Pulmonary artery endothelial cell (primary cell): ENCODE measurements at regions not wholly inside any gene's neighbourhood (a gene's known extent, or its start where the extent isn't known, plus 50 kb on each side); places are given as distances from the start of the nearest gene placed in this dataset.

Experiments
- DNase-seq: peaks from one replicate; pipeline ENCODE4 v3.0.0-alpha.2; 2011; ENCODE audit warnings: low read depth, low spot score

DNA sequence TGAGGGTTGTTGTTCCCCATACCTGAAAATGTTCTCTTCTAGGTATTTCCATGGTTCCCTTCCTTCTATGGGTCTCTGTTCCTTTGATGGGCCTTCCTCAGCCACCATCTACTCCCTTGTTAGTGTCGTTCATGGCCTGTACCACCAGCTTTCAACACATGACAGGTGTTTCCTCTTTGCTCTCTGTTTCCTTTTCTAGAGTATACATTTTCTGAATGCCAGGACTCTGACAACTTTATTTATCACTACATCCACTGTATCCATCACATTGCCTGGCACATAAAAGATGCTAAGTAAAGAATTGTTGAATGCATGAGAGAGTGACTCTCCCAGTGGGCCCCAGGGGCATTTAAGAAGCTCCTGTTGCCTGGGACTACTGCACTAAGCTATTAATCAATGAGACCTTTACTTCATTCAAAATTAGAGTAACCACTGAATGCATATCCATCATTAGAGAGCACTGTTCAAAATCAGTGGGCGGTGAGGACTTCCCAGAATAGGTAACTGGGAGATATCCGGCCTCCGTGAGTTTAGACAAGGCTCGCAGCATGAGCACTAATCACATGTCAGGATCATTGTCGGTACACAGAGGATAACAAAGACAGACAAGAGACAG lies 255.0 kb downstream of the CBLN1 start:
- no peak for DNase-seq

DNA sequence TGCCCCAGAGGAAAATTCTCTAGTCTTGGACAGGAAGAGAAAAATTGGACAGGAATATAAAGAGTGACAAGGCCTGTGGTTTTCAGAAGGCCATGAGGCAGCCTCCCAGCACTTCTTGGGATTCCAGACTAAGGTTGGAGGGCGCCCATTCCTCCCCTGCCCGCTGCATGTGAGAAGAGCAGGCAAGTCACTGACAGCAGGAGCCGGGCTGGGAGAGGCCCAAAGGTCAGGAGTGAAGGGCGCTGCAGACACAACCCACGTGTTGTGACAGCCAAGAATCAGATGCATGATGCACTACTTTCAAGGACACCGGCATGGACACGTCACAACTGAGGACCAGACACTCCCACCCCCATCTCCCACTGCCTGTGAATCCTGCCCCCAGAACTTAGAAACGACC lies 256.7 kb downstream of the CBLN1 start:
- DNase-seq: no peak

DNA sequence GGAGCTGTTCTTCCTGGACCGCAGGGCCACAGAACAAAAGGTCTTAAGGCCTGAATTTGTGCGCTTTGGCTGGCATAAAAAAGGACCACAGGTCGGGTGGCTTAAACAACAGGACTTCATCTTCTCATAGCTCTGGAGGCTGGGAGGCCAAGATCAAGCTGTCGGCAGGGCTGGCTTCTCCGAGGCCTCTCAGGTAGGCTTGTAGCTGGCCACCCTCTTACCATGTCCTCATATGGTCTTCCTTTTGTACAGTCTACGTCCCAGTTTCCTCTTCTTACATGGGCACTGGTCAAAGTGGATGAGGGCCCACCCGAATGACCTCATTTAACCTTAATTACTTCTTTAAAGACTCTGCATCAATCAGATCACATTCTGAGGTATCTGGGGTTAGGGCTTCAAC lies 257.6 kb downstream of the CBLN1 start:
- DNase-seq: no peak

DNA sequence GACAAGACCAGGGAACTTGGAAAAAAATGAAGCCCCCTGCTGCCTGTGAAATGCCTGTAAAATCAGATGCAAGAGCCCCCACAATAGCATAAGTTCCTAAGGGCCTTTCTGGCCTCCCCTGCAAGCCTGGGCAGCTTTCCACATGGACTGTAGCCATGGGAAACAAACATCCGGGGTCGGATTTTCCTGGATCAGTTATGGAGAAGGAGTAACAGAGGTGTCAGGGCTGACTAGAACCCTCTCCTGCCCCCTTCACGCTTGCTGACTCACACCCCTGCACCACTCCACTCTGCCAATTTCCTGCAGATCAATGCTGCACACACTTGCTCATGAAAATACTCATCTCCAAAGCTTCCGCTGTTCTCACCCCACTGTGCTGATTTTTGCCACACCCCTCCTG lies 258.6 kb downstream of the CBLN1 start:
- DNase-seq: no peak

DNA sequence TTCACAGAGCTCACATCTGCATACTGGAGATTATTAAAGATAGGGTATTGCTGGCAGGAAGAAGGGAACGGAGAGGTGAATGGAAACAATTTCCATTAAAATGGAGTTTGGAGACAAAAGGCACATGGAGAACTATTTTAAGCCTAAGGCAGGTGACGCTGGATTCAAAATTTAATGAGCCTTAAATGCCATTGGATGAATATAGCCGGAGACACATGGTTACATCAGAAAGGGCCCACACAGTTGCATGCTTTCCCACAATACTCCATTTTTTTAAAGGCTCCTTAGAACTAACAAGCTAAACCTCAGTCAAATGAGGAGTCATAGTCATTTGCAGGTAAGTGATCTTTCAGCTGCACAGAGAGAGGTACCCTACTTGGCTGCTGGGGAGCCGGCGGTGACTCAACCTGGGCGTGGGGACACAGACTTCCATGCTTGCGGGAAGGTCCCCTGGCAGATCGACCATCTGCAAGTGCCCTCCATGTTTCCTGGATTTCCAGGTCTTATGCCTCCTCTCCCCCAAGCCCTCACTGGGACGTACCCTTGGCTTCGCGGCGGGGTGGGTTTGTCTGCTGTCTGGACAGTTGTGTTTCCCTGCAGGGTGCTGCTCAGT lies 259.2 kb downstream of the CBLN1 start:
- DNase-seq: no peak

DNA sequence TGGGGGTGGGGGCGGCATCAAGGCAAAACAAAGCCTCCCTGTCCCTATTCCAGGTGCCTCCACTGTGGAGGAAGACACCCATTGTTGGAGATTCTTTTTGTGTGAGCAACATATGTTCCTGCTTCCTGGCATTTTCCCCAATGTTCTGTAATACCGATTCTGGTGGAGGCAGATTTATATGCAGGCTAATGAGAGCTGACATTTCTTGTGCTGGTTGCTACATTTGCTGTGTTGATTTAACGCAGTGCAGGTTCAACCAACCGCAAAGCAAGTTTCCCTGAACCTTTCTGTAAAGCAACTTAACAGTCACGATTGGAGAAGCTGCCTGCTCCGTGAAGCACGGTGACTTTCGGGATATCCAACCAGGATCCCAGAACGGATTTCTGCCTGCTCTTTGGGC lies 260.5 kb downstream of the CBLN1 start:
- no peak for DNase-seq

DNA sequence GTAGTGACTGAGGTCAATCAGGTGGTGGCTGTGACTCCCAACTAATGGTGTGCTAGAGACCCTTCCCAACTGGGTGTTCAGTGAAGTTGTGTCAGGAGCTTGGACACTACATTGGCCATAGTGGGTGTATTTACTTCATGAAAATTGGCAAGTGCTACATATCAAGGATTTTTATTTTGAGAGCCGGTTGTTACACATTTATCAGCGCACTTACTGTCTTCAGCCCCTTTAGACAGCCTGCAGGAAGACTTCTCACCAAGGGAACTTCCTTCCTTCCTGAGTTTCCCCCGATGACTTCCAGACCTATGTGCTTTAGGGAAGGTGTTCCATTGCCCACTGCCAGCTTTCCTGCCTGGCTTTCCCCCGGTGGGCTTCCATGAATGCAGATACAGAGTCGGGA lies 261.2 kb downstream of the CBLN1 start:
- DNase-seq: no peak

DNA sequence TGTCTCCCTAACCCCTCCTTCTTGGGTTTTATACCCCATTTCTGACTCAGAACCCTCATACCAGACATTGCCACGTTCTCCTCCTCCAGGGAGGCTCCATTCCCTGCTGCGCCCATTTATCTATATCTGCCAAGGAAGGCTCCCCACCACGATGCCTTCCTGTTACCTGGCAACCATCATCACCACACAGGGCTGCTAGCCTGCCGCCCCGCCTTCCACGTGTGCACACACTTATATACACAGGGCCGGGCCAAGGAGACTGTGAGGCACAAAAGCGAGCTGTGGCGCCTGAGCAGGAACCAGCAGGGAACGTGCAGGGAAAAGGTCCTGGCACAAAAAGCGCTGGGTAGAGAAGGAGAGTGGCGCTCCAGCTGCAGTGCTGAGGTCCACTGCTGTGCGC lies 261.8 kb downstream of the CBLN1 start:
- no peak for DNase-seq

DNA sequence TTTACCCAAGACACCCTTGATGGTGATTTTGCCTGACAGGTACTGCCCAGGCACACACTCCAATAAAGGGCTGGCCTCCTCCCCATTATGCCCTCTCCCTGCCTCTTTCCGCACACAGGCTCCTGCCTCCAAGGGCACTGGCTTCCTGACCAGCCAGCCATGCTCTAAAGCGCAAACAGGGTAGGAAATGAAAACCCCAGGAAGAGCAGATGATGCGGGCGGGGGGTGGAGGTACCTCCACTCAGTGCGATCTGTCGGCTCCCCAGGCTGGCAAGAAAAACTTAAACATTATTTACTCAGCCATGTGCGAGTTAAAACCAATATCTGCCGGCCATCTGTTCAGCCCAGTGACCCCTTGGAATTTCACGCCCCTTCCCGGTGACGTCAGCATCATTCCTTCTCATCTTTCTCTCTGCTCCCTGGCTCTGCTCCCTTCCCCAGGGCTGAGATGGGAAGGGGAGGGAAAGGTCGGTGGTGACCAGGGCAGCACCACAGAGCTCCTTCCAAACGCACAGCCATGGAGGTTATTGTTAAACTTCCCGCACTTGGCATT lies 262.5 kb downstream of the CBLN1 start:
- no peak for DNase-seq

DNA sequence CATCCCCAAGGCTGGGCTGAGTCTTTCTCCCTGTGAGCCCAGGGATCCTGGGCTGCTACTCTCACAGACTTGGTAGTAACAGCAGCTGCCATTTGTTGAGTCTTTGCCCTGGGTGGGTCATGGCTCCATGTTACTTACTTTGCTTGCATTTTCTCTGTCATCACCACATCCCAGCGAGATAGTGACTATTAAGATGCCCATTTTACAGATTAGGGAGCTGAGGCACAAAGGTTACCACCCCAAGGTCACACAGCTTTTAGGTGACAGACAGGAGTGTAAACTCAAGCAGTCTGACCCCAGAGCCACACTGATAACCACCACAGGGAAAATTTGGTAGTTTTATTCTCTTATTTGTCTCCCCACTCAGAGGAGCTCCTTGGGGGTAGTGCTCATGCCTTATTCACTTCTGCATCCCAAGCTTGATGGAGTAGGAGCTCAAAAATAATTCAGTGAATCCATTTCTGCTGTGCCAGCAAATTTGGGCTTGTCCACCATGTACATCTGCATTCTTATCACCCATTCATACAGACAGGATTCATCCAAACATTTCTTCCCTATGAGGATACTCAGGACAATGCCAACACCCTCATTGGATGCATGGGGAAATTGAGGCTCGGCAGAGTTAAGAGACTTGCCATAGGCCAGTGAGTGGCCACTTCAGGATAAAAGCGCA lies 263.2 kb downstream of the CBLN1 start:
- DNase-seq: no peak

DNA sequence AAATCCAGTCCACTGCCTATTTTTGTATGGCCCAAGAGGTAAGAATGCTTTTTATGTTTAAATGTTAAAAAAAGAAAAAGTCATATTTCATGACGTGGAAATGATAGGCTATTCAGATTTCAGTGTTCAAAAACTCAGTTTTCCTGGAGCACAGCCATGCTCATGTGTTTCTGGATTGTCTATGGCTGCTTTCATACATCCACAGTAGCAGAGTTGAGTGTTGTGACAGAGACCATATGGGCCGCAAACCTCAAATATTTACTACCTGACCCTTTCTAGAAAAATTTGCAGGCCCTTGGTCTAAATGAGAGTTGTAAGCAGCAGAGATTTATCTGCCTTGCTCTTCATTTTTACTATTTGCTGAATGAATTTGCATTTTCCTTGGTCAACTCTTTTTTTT lies 264.1 kb downstream of the CBLN1 start:
- DNase-seq: no peak

DNA sequence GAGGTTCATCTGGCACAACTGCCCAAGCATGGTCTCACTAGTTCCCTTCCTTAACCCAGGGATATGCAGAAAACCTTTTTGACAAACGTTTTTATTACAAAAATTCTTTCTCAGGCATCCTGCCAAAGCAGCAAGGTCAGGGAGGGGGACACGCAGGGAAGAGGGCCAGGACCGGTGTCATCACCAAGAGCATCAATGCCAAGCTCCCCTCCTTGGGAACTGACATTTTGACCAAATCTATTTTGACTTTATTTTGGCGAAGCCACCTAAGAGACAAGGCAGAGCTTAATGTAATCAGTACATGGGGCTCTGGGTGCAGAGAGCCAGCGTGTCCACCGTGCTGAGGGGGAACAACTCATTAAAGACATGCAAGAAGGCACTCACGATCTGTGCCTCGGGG lies 265.2 kb downstream of the CBLN1 start:
- DNase-seq: no peak

DNA sequence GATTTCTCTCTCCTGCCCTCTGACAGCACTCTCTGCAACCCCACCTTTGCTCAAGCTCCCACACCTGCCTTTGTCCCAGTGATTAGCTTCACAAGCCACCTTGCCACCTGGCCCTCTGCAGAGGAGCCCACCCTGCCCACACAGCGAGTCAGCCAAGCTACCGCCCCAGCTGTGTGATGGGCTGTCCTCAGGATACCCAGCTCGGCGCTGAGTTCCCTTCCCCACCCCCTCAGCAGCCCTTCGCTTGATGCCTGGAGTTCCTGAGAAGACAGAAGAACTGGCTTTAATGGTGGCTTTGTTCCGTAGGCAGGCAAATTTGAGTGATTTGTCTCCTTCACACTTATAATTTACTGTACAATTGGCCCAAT lies 266.4 kb downstream of the CBLN1 start:
- DNase-seq: no peak

DNA sequence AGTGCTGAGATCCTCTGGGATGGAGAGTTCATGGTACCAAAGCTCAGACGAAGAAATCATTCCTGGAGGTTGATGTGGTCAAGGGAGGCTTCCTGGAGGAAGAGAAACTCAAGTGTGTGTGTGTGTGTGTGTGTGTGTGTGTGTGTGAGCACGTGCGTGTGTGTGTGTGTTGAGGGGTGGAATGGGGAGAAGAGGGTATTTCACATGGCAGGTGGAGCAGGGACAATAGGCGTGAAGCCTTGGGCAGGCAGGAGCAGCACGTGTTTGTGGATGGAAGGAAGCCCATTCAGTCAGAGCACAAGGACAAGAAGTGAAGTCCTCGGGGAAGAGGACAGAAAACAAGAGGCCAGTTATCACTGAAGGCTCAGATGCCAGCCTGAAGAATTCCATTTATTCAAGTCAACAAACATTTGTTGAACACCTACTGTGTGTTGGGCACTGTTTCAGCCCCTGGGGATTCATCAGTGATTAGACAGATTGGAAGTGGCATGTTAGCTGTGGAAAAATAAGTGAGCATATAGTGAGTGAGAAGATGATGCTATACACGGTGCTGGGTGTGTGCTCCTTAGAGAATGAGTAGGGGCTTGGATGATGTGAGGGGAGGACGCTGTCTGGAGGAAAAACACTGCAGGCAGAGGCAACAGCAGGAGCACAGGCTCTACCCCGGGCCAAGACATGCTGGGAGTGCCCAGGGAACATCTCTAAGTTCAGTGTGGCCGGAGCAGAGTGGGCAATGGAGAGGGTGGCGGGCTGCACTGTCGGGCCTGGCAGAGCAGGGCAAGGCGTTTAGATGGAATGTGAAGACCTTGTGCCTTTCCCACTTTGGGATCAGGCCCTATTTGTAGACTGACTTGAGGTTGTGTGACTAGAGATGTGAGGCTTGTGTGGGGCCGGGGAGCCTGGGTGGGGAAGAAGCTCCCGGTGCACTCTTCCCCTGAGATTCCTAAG lies 267.1 kb downstream of the CBLN1 start:
- no peak for DNase-seq

DNA sequence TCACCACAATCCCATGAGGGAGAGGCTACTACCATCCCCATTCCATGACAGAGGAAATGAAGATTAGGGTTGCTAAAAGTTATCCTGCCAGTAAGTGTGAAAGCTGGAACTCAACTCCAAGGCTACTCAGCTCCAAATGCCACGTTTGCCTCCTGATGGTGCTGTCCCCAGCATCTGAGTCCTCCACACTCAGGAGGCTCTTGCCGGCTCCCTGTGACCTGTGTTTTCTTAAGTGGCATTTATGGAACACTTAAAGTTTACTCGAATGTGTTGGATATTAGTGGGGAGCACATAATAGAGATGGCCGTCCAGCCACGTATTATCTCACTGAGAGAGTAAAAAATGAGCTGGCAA lies 267.9 kb downstream of the CBLN1 start:
- no peak for DNase-seq

DNA sequence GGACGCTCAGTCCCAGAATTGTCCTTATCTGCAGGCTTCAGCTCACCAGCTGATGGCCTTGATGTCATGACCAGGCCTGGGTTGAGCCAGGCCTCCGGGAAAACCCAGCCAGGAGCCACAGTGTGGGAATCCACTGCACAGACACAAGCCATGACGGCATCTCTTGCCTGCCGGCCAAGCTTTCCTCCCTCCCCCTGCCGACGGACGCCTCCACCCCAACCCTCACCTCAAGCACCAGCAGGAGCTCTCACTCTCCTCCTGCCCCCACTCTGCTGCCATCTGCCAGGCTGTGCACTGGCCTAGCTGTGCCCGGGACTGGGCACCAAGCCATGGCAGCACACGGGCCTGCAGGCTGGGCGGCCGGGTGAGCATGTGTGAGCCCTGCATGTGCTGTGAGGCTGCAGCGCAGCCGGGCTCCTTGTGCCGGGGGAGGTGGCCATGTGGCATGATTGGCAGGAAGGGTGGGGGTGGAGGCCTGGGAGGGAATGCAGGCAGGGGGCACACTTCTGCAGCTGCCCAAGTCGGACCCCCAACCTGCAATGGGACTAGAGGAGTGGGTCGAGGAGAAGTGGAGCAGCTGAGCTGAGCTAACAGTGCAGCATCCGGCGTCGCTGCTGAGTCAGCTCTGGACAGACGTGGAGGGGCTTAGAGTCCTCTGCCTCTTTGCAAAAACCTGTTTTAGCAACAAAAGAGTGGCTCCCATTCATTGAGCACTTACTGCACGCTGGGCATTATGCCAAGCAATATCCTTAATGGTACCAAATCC lies 268.5 kb downstream of the CBLN1 start:
- DNase-seq: no peak

DNA sequence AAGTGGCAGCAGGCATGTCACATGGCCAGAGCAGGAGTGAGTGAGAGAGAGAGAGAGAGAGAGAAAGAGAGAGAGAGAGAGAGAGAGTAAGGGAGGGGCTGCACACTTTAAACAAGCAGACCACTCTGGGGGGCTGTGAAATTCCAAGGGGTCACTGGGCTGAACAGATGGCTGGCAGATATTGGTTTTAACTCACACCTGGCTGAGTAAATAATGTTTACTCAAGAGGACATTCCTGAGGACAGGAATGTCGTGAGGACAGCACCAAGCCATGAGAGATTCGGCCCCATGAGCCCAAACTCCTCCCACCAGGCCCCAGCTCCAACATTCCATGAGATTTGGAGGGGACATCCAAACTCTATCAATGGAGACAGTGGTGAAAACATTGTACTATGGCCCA lies 269.7 kb downstream of the CBLN1 start:
- DNase-seq: no peak

DNA sequence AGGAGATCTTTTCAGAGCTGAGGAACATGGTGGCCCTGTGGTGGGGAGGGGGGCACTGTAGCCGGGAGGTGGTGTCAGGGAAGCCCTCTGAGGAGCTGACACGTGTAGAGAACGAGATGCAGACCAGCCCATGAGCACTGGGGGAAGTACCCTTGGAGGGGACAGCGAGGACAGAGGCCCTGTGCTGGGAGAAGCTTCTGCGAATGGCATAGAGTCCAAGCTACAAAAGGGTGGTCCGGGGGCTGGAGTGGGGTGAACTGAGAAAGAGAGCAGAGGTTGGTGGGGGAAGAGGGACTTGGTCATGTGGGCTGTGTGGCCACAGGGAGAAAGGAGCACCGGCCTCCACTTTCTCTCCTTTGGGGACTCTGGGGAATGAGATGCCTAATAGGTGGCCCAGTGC lies 270.8 kb downstream of the CBLN1 start:
- DNase-seq: no peak

DNA sequence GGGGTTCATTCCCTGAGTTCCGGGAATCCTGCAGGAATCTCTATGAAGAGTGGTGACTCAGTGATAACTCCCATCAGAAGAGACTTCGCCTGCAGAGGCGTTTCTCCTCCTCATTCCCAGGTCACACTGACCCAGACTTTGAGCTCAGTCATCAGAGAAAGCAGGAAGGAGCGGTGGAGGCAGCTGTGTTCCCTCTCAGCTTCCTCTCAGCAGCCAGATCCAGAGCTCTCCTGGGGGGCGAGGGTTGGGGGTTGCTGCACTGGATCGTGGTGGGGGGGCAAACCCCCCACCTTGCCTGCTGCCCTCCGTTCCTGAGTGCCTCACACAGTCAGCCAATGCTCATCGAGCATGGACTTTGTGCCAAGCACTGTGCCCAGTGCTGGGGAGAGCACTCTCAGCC lies 271.2 kb downstream of the CBLN1 start:
- DNase-seq: no peak

DNA sequence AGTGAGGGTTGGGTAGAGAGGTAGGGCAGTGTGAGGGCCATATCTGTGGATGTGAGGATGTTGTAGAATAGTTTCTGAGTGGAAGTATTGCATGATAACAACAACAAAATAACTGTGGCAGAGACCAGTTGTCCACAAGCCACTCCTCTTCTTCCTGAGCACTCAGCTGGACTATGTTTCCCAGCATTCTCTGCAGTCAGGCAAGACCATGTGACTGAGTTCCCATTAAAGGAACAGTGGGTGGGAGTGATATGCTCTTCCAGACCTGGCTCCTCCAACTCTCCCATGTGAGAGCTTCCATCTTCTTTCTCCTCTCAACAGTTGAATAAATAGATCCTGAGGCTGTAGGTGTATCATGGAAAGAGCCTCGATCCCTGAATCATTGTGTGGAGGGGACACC lies 272.4 kb downstream of the CBLN1 start:
- no peak for DNase-seq

DNA sequence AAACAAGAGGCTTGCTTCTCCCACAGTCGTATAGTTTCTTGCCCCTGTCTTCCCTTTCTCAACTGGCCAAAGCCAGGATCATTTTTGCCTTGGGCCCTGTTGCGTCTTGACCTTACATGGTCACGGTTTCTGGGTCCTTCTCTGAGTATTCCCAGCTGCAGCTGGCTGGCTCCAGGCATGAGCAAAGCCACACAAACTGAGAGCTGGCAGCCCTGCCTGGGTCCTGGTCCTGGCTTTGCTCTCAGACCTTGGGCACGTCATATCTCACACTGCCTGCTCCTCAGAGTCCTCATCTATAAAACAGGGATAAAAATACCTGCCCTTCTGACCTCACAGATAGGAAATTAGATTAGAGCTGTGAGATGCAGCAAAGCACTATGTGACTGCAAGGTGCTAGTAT lies 277.6 kb downstream of the CBLN1 start:
- no peak for DNase-seq
